PC-9 (cell line): ENCODE measurements at regions not wholly inside any gene's neighbourhood (a gene's known extent, or its start where the extent isn't known, plus 50 kb on each side); places are given as distances from the start of the nearest gene placed in this dataset.

Experiments used
- EZH2 ChIP-seq: fragments of 200-600 bp; sonication (generic); IDR thresholded peaks from 2 replicates; pipeline ENCODE4 v1.8.0; 2017; ENCODE audit warnings: antibody characterized with exemption, low read depth
- TF ChIP-seq, protein P1 (sequence below): fragments of 200-600 bp; sonication (generic); conservative IDR thresholded peaks from 2 replicates; pipeline ENCODE4 v1.6.1; 2017; ENCODE audit warnings: mixed run types, antibody characterized with exemption, mild to moderate bottlenecking, moderate library complexity

DNA sequence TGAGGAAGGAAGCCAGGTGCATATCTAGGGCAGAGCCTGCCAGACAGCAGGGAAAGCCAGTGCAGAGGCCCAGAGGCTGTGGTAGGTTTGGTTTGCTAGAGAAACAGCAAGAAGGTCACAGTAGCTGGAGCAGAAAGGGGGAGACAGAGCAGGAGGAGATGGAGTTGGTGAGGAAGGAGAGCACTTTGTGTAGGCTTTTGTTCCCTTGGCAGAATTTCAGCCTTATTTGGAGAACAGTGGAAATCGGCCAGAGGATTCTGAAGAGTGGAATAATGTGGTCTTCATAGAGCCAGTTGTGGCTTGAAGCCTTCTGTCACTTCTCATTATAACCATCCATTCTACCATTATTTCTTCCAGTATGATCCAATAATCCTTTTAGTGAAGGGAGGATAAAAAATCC lies 212.9 kb upstream of the FAR2 start:
- TF ChIP-seq, protein P1, sequence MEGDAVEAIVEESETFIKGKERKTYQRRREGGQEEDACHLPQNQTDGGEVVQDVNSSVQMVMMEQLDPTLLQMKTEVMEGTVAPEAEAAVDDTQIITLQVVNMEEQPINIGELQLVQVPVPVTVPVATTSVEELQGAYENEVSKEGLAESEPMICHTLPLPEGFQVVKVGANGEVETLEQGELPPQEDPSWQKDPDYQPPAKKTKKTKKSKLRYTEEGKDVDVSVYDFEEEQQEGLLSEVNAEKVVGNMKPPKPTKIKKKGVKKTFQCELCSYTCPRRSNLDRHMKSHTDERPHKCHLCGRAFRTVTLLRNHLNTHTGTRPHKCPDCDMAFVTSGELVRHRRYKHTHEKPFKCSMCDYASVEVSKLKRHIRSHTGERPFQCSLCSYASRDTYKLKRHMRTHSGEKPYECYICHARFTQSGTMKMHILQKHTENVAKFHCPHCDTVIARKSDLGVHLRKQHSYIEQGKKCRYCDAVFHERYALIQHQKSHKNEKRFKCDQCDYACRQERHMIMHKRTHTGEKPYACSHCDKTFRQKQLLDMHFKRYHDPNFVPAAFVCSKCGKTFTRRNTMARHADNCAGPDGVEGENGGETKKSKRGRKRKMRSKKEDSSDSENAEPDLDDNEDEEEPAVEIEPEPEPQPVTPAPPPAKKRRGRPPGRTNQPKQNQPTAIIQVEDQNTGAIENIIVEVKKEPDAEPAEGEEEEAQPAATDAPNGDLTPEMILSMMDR, result no peak
- TF ChIP-seq EZH2, result no peak
